ENCODE measurements at regions not wholly inside any gene's neighbourhood (a gene's known extent, or its start where the extent isn't known, plus 50 kb on each side); places are given as distances from the start of the nearest gene placed in this dataset.

- in situ Hi-C loops (cut with HindIII; ENCODE audit: low sequenced_read_pairs) = no loop called here
- no peak overlapping the region for H3K4me3 ChIP-seq (ENCODE audit: low read depth, low read length)
- no peak for DNase-seq (ENCODE audit: low read depth, low spot score)
- no peak for TF ChIP-seq CTCF (IDR thresholded peaks at IDR 0.05; ENCODE audit: low read depth, low read length)
Observed at GRCh38 chr16:26247063-26247462, 555.3 kb downstream of the HS3ST4 start.

- in situ Hi-C loops (cut with HindIII; ENCODE audit: low sequenced_read_pairs) = no loop called here
Observed at GRCh38 chr16:26252598-26252997, 560.8 kb downstream of the HS3ST4 start.

GRCh38 chr16:26261621-26262020, 569.9 kb downstream of the HS3ST4 start:
- no peak for DNase-seq (ENCODE audit: low read depth, low spot score)
- in situ Hi-C loops (cut with HindIII; ENCODE audit: low sequenced_read_pairs) = no loop called here
- no peak overlapping the region for H3K4me3 ChIP-seq (ENCODE audit: low read depth, low read length)
- TF ChIP-seq CTCF (IDR thresholded peaks at IDR 0.05; ENCODE audit: low read depth, low read length) = no peak

More at GRCh38 chr16:26252598-26252997, 560.8 kb downstream of the HS3ST4 start:
- TF ChIP-seq CTCF (IDR thresholded peaks at IDR 0.05; ENCODE audit: low read depth, low read length) = no peak
- no peak overlapping the region for H3K4me3 ChIP-seq (ENCODE audit: low read depth, low read length)
- no peak for DNase-seq (ENCODE audit: low read depth, low spot score)

GRCh38 chr16:26263406-26263805, 571.6 kb downstream of the HS3ST4 start:
- H3K4me3 ChIP-seq (ENCODE audit: low read depth, low read length) = no peak overlapping the region
- no peak for DNase-seq (ENCODE audit: low read depth, low spot score)
- in situ Hi-C loops (cut with HindIII; ENCODE audit: low sequenced_read_pairs) = no loop called here
- no peak for TF ChIP-seq CTCF (IDR thresholded peaks at IDR 0.05; ENCODE audit: low read depth, low read length)

GRCh38 chr16:26267641-26268040, 575.9 kb downstream of the HS3ST4 start:
- in situ Hi-C loops (cut with HindIII; ENCODE audit: low sequenced_read_pairs) = no loop called here
- no peak overlapping the region for H3K4me3 ChIP-seq (ENCODE audit: low read depth, low read length)
- DNase-seq (ENCODE audit: low read depth, low spot score) = no peak
- TF ChIP-seq CTCF (IDR thresholded peaks at IDR 0.05; ENCODE audit: low read depth, low read length) = no peak

GRCh38 chr16:26269673-26270072, 577.9 kb downstream of the HS3ST4 start:
- DNase-seq (ENCODE audit: low read depth, low spot score) = no peak
- no peak for TF ChIP-seq CTCF (IDR thresholded peaks at IDR 0.05; ENCODE audit: low read depth, low read length)
- in situ Hi-C loops (cut with HindIII; ENCODE audit: low sequenced_read_pairs) = no loop called here
- no peak overlapping the region for H3K4me3 ChIP-seq (ENCODE audit: low read depth, low read length)

GRCh38 chr16:26273607-26274006, 581.8 kb downstream of the HS3ST4 start:
- in situ Hi-C loops (cut with HindIII; ENCODE audit: low sequenced_read_pairs) = no loop called here
- TF ChIP-seq CTCF (IDR thresholded peaks at IDR 0.05; ENCODE audit: low read depth, low read length) = no peak
- no peak overlapping the region for H3K4me3 ChIP-seq (ENCODE audit: low read depth, low read length)
- DNase-seq (ENCODE audit: low read depth, low spot score) = no peak

Data from astrocyte of the spinal cord (primary cell).